Lower lobe of right lung (tissue), 2 donors: ENCODE measurements at regions not wholly inside any gene's neighbourhood (a gene's known extent, or its start where the extent isn't known, plus 50 kb on each side); places are given as distances from the start of the nearest gene placed in this dataset.
"Not testable (repeated sequence)": the region's sequence is repeated elsewhere in the genome, so short reads cannot be mapped to it uniquely, and the experiment has no call there.

Experiments
- ATAC-seq, 2 donors: fragments of 200-7000 bp; cut with Tn5 transposase; one replicate each; pipeline ENCODE4 v1.9.1; 2020 to 2022; ENCODE audit warnings: mild to moderate bottlenecking in 2 of 2, moderate library complexity in 2 of 2
- DNase-seq: peaks from one replicate; pipeline ENCODE4 v3.0.0-alpha.2; 2020
- H3K27ac ChIP-seq: fragments of 200-600 bp; one replicate; pipeline ENCODE4 v1.8.0; 2022
- H3K27me3 ChIP-seq: fragments of 200-600 bp; one replicate; pipeline ENCODE4 v1.8.0; 2022; ENCODE audit warnings: low read depth
- H3K36me3 ChIP-seq: fragments of 200-600 bp; one replicate; pipeline ENCODE4 v1.8.0; 2022; ENCODE audit warnings: mild to moderate bottlenecking
- H3K4me1 ChIP-seq: fragments of 200-600 bp; one replicate; pipeline ENCODE4 v1.8.0; 2022
- H3K4me3 ChIP-seq: fragments of 200-600 bp; one replicate; pipeline ENCODE4 v1.8.0; 2022; ENCODE audit warnings: mild to moderate bottlenecking
- H3K9me3 ChIP-seq: fragments of 200-600 bp; one replicate; pipeline ENCODE4 v1.8.0; 2022
- intact Hi-C: fragments of 100-400 bp; cut with DNase I; formaldehyde crosslinking; loops from one replicate; pipeline ENCODE4 v1.11.0; 2022
- TF ChIP-seq, protein P1 (sequence below): fragments of 200-600 bp; IDR thresholded peaks from one replicate; pipeline ENCODE4 v1.8.0; 2022; ENCODE audit warnings: antibody characterized with exemption, mild to moderate bottlenecking
- donor health status: DM: no; HTN: yes; CAD: no; lungs with severe emphysema.

DNA sequence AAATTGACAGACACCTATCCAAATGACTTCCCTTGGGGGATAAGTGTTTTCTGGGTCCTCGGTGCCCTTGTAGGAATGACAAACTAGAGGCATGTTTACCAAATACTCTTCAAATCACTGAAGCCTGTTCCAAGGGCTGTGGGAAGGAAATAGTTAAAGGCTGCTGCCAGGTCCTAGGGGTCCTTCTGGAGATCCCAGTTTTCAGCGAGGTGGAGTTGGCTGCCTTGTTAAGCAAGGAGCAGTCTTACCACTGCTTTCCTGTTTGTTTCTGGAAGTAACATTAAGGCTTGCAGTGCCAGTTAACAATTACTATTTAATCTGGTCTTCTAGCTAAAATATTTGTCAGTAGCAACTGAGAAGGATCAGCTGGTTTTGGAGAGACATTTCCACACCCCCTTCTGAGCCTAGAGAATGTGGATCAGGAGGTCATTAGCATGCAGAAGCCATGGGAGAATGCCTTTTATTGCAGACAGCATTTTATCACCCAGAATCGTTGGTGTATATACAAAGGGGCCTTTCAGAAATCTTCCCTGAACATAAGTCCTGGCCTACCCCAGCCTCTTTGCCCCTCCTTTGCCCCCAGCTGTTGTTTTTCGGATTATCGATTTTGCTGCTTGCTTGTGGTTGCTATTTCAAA, 238.8 kb downstream of the DMAC1 start:
- H3K27ac ChIP-seq = no peak overlapping the region
- ATAC-seq = no peak
- DNase-seq = no peak
- H3K27me3 ChIP-seq = no peaks in the 10 kb centered on the region
- H3K4me1 ChIP-seq = no peaks in the 10 kb centered on the region
- H3K9me3 ChIP-seq = no peaks in the 10 kb centered on the region
- intact Hi-C loops = no loop called here
- TF ChIP-seq, protein P1, sequence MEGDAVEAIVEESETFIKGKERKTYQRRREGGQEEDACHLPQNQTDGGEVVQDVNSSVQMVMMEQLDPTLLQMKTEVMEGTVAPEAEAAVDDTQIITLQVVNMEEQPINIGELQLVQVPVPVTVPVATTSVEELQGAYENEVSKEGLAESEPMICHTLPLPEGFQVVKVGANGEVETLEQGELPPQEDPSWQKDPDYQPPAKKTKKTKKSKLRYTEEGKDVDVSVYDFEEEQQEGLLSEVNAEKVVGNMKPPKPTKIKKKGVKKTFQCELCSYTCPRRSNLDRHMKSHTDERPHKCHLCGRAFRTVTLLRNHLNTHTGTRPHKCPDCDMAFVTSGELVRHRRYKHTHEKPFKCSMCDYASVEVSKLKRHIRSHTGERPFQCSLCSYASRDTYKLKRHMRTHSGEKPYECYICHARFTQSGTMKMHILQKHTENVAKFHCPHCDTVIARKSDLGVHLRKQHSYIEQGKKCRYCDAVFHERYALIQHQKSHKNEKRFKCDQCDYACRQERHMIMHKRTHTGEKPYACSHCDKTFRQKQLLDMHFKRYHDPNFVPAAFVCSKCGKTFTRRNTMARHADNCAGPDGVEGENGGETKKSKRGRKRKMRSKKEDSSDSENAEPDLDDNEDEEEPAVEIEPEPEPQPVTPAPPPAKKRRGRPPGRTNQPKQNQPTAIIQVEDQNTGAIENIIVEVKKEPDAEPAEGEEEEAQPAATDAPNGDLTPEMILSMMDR = no peak
- H3K36me3 ChIP-seq = no peaks in the 10 kb centered on the region
- no peak overlapping the region for H3K4me3 ChIP-seq

DNA sequence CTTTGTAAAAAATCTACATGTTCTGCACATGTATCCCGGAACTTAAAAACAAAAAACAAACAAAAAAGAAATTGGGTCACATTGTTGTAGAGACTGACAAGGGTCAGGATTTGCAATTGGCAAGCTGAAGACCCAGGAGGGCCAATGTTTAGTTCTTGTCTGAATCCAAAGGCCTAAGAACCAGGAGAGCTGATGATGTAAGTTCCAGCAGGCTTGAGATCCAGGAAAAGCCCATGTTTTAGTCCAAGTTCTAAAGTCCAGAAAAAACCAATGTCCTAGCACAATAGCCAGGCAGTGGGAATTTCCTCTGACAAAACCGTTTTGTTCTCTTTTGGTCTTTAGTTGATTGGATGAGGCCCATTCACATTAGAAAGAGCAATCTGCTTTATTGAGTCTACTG, 244.9 kb downstream of the DMAC1 start:
- ATAC-seq (no peak), DNase-seq (no peak)
- H3K4me1 ChIP-seq = no peaks in the 10 kb centered on the region
- intact Hi-C loops = no loop called here
- no peak overlapping the region for H3K4me3 ChIP-seq
- TF ChIP-seq, protein P1 = no peak
- H3K9me3 ChIP-seq = no peaks in the 10 kb centered on the region
- no peaks in the 10 kb centered on the region for H3K27me3 ChIP-seq
- no peaks in the 10 kb centered on the region for H3K36me3 ChIP-seq
- H3K27ac ChIP-seq = no peak overlapping the region

DNA sequence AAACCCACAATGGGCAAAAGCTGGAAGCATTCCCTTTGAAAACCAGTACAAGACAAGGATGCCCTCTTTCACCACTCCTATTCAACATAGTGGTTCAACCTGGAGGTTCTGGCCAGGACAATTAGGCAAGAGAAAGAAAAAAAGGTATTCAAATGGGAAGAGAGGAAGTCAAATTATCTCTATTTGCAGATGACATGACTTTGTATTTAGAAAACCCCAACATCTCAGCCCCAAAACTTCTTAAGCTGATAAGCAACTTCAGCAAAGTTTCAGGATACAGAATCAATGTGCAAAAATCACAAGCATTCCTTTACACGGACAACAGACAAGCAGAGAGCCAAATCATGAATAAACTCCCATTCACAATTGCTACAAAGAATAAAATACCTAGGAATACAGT, 246.9 kb downstream of the DMAC1 start:
- H3K4me3 ChIP-seq = not testable (repeated sequence)

DNA sequence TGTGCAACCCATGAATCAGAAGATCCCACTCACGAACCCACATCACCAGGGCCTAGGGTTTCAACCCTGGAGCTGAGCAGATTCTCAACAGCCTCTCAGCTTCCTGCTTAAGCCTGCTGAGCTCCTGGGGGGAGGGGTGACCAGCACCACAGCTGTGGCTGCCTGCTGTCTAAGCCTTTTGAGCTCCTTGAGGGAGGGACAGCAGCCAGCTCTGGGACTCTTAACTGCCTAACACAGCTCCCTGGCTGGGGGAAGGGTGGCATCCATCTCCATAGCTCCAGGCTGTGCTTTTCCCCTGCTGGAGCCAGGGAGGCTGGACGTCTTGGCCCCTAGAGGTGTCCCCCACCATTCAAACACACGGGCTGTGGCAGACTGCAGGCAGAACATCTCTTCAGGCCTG, 250.3 kb downstream of the DMAC1 start:
- no peak for DNase-seq
- no peaks in the 10 kb centered on the region for H3K27me3 ChIP-seq
- H3K36me3 ChIP-seq = no peaks in the 10 kb centered on the region
- no peak overlapping the region for H3K4me3 ChIP-seq
- ATAC-seq = no peak
- no peaks in the 10 kb centered on the region for H3K4me1 ChIP-seq
- H3K27ac ChIP-seq = no peak overlapping the region
- intact Hi-C loops = no loop called here
- H3K9me3 ChIP-seq = no peaks in the 10 kb centered on the region
- TF ChIP-seq, protein P1 = no peak

More for the DNA sequence above, 246.9 kb downstream of the DMAC1 start:
- ATAC-seq, H3K36me3 ChIP-seq, H3K27me3 ChIP-seq, H3K4me1 ChIP-seq, H3K9me3 ChIP-seq, intact Hi-C loops, H3K27ac ChIP-seq, DNase-seq: not testable (repeated sequence)

DNA sequence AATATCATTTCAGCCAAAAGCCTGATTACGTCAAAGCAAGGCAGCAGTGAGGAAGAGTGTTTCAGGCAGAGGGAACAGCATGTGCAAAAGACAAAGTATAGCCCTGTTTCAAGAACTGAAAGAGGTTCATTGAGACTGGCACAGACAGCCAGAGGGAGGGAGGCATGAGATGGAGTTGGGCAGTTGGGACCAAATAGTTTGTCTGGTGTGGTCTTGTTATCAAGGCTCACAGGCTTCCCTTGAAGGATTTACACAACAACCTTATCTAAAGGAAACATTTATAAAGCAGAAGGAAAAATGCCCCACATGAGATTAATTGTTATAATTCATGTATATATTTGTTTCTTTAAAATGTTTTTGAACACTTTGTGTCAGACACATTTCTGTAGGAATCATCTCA, 253.3 kb downstream of the DMAC1 start:
- no peaks in the 10 kb centered on the region for H3K4me1 ChIP-seq
- ATAC-seq (no peak), DNase-seq (no peak)
- no peaks in the 10 kb centered on the region for H3K9me3 ChIP-seq
- intact Hi-C loops = no loop called here
- TF ChIP-seq, protein P1 = no peak
- H3K27me3 ChIP-seq = no peaks in the 10 kb centered on the region
- no peaks in the 10 kb centered on the region for H3K36me3 ChIP-seq
- no peak overlapping the region for H3K4me3 ChIP-seq
- no peak overlapping the region for H3K27ac ChIP-seq

DNA sequence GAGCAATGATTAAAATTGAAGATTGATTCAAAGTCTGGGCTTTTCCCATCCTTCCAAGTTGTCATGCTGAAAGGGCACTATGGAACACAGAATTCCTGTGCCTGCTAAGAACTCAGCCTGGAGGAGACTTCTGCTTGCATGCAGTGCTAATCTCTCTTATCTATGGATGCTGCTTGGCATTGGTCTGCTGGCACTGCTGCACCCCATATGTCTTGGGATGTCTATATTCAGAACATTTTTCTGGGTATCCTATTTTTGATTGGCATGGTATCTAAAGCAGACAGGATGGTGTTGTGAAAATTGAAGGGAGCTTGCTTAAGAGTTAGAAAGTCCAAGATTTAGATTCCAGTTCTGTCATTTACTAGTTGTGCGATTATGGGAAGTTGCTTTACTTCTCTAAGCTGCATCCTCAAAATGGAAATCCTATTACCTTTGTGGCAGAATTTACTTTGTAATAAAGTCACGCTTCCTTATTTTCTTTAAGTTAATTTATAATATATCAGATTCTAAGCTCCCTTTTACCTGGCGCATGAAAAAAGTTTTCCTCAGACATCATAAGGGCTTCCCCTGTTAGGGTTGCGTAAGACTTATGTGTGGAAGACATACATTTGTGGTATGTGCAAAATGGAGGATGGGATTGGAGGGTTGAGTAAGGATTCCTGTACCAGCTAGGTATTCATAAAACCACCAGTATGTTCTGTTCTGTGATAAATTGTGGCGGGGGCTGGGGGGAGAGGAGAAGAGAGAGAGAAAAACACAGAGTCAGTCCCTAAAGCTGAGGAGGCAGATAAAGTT, 254.0 kb downstream of the DMAC1 start:
- Histone ChIP-seq H3K9me3 (no peaks in the 10 kb centered on the region), H3K4me3 (no peak overlapping the region), H3K27ac (no peak overlapping the region), H3K36me3 (no peaks in the 10 kb centered on the region), H3K4me1 (no peaks in the 10 kb centered on the region), H3K27me3 (no peaks in the 10 kb centered on the region)
- TF ChIP-seq, protein P1 = no peak
- DNase-seq (no peak), ATAC-seq (no peak)
- intact Hi-C loops = no loop called here
